Osteoblast (primary cell): ENCODE measurements at regions not wholly inside any gene's neighbourhood (a gene's known extent, or its start where the extent isn't known, plus 50 kb on each side); places are given as distances from the start of the nearest gene placed in this dataset.

Source experiments
- DNase-seq: peaks from one replicate; pipeline ENCODE4 v3.0.0; 2011; ENCODE audit warnings: low spot score, mixed read lengths; ENCODE audit not compliant: insufficient read length; ENCODE audit errors: missing footprints
- H2AFZ ChIP-seq: 2 replicates; pipeline ENCODE4 v1.6.0; 2011; ENCODE audit warnings: mild to moderate bottlenecking, low read length
- H3K27ac ChIP-seq: 2 replicates; pipeline ENCODE4 v1.5.1; 2011; ENCODE audit warnings: mild to moderate bottlenecking, low read depth, low read length, moderate library complexity
- H3K27me3 ChIP-seq: 2 replicates; pipeline ENCODE4 v1.6.0; 2012; ENCODE audit warnings: mild to moderate bottlenecking, control low read depth, inconsistent platforms, low read length, moderate library complexity; ENCODE audit not compliant: insufficient read depth
- H3K36me3 ChIP-seq: 2 replicates; pipeline ENCODE4 v1.5.1; 2011; ENCODE audit warnings: mild to moderate bottlenecking, low read length, control low read depth, moderate library complexity; ENCODE audit not compliant: insufficient read depth
- H3K4me1 ChIP-seq: 2 replicates; pipeline ENCODE4 v1.5.1; 2011; ENCODE audit warnings: mild to moderate bottlenecking, low read length, control low read depth, moderate library complexity; ENCODE audit not compliant: insufficient read depth
- H3K4me2 ChIP-seq: 2 replicates; pipeline ENCODE4 v1.6.0; 2011; ENCODE audit warnings: mild to moderate bottlenecking, low read length; ENCODE audit not compliant: insufficient read depth
- H3K4me3 ChIP-seq: fragments of 200-600 bp; sonication (generic); 3 replicates; pipeline ENCODE4 v1.5.1; 2012; ENCODE audit warnings: mild to moderate bottlenecking, low read length, inconsistent platforms; ENCODE audit not compliant: insufficient read depth
- H3K79me2 ChIP-seq: 2 replicates; pipeline ENCODE4 v1.6.0; 2012; ENCODE audit warnings: mild to moderate bottlenecking, low read length, control low read depth, inconsistent platforms; ENCODE audit not compliant: insufficient read depth
- H3K9me3 ChIP-seq: 2 replicates; pipeline ENCODE4 v1.5.1; 2011; ENCODE audit warnings: low read depth, low read length, control low read depth
- H4K20me1 ChIP-seq: 2 replicates; pipeline ENCODE4 v1.6.0; 2012; ENCODE audit warnings: mild to moderate bottlenecking, low read length, control low read depth; ENCODE audit not compliant: insufficient read depth
- CTCF ChIP-seq: IDR thresholded peaks from 2 replicates; pipeline ENCODE4 v1.5.1; 2011; ENCODE audit warnings: mild to moderate bottlenecking, low read depth, low read length, moderate library complexity; ENCODE audit errors: extremely low read depth

GRCh38 chr11:76276781-76277155 is 70.5 kb upstream of the WNT11 start:
- H3K4me1 ChIP-seq, result no peaks in the 10 kb centered on the region
- H3K9me3 ChIP-seq, result no peaks in the 10 kb centered on the region
- H3K27me3 ChIP-seq, result peaks cover 19% of the 10 kb centered on the region
- H3K27ac ChIP-seq, result no peak overlapping the region
- DNase-seq, result peak; percentile 47
- no peak for TF ChIP-seq CTCF
- no peaks in the 10 kb centered on the region for H4K20me1 ChIP-seq
- H2AFZ ChIP-seq, result no peak overlapping the region
- H3K79me2 ChIP-seq, result no peaks in the 10 kb centered on the region
- no peak overlapping the region for H3K4me2 ChIP-seq
- no peaks in the 10 kb centered on the region for H3K36me3 ChIP-seq
- H3K4me3 ChIP-seq, result no peak overlapping the region

- Histone ChIP-seq H3K79me2 (no peaks in the 10 kb centered on the region), H4K20me1 (no peaks in the 10 kb centered on the region), H2AFZ (no peak overlapping the region), H3K9me3 (no peaks in the 10 kb centered on the region), H3K27ac (no peak overlapping the region), H3K4me1 (no peaks in the 10 kb centered on the region), H3K36me3 (no peaks in the 10 kb centered on the region), H3K4me2 (no peak overlapping the region), H3K4me3 (no peak overlapping the region), H3K27me3 (peaks cover 19% of the 10 kb centered on the region)
- no peak for TF ChIP-seq CTCF
- DNase-seq, result peak; percentile 51
Observed at GRCh38 chr11:76276046-76276780, 69.9 kb upstream of the WNT11 start.

- Histone ChIP-seq H3K79me2 (no peaks in the 10 kb centered on the region), H3K4me2 (no peak overlapping the region), H3K4me1 (no peaks in the 10 kb centered on the region), H4K20me1 (no peaks in the 10 kb centered on the region), H2AFZ (no peak overlapping the region), H3K9me3 (no peaks in the 10 kb centered on the region), H3K27me3 (peaks cover 19% of the 10 kb centered on the region), H3K27ac (no peak overlapping the region), H3K36me3 (no peaks in the 10 kb centered on the region), H3K4me3 (no peak overlapping the region)
- DNase-seq, result peak; percentile 55
- TF ChIP-seq CTCF, result no peak
Observed at GRCh38 chr11:76275446-76275845, 69.1 kb upstream of the WNT11 start.

GRCh38 chr11:76271068-76271467 is 64.8 kb upstream of the WNT11 start:
- DNase-seq, result no peak
- Histone ChIP-seq H3K9me3 (no peaks in the 10 kb centered on the region), H4K20me1 (no peaks in the 10 kb centered on the region), H3K4me2 (no peak overlapping the region), H3K79me2 (no peaks in the 10 kb centered on the region), H3K4me1 (peaks cover 18% of the 10 kb centered on the region), H3K36me3 (no peaks in the 10 kb centered on the region), H3K4me3 (no peak overlapping the region), H3K27ac (no peak overlapping the region), H3K27me3 (peaks cover 5% of the 10 kb centered on the region), H2AFZ (no peak overlapping the region)
- TF ChIP-seq CTCF, result no peak
